GM19452 (cell line): ENCODE measurements at regions not wholly inside any gene's neighbourhood (a gene's known extent, or its start where the extent isn't known, plus 50 kb on each side); places are given as distances from the start of the nearest gene placed in this dataset.
"Not testable (repeated sequence)": the region's sequence is repeated elsewhere in the genome, so short reads cannot be mapped to it uniquely, and the experiment has no call there.

Experiments used
- ATAC-seq: cut with Tn5 transposase; IDR thresholded peaks from one replicate; pipeline ENCODE4 v1.9.1; 2021; ENCODE audit not compliant: unreplicated experiment

DNA sequence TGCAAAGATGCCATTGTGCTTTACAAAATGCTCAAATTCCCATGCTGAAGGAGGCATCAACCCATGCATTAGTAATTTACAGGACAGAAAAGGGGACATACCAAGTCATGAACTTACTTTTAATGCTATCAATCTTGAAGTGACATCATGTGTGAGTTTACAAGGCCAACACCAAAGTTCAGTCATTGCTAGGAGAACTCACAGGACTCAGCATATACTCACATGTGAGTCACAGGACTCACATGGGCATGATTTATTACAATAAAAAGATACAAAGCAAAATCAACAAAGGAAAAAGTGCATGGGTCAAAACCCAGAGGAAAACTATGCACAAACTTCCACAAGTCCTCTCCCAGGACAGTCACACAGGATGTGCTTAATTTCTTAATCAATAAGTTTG lies 1656.0 kb downstream of the MRPL39 start:
- ATAC-seq, result no peak

DNA sequence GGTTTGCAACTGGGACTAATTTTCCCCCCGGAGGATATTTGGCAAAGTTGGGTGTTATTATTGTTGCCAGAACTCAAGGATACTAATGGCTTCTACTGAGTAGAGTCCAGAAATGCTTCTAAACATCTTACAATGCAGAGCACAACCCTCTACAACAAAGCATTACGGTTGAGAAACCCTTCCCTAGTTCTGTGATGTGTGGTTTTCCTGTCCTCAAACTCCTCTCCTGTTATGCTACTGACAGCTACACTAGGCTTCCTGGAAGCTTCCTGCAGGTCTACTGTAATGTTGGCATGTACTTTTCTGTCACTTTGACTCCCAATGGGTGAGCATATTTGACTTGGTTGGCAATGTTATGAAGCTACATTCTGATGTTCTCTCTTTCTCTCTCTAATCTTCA lies 1656.9 kb downstream of the MRPL39 start:
- no peak for ATAC-seq

DNA sequence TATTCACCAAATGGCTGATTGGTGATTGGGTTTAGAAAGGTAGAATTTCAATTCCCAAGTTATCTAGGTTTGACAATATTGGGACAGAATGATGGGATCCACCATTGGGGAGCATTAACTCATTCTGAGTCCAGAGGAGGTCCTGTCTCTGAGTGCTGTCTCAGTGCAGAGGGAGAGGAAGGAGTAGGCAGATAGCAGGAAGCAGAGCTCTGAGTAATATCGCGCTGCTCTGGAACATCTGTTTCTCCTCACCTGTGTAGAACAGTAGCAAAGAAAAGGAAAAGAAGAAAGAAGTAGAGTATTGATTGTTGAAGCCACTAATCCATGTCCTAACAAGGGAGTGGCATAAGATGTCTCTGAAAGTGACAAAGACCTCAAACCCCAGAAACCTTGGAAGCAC lies 1657.8 kb downstream of the MRPL39 start:
- ATAC-seq, result no peak

DNA sequence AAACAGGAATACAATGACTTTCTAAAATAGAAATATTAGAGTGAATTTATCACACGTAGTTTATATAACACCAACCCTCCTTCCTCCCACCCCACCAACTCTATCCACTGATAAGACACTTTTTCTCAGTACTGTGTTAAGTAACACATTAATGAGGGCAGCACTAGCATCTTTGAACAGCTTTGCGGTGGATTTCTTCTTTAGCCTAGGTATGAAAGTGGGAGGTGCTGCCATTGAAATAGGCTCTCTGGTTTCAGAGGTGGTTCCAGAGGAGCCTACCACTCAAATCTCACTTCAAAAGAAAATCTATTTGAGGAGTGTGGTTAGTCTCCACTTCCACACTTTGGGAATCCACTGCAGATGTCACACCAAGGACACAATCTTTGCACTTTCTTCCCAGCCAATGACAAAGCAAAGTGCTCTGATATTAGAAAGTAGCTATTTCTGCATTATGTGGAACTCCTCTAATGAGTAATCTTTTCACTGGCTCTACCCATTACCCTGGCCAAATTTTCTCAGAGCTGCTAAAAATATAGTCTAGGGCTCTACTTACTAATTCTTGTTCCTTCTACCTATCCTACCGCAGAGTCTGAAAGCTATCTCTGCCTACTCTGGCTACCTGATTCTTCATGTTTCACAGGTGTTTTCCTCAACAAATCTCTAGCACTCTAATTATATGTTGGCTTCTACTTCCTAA lies 1667.8 kb downstream of the MRPL39 start:
- peak; percentile 64 for ATAC-seq

DNA sequence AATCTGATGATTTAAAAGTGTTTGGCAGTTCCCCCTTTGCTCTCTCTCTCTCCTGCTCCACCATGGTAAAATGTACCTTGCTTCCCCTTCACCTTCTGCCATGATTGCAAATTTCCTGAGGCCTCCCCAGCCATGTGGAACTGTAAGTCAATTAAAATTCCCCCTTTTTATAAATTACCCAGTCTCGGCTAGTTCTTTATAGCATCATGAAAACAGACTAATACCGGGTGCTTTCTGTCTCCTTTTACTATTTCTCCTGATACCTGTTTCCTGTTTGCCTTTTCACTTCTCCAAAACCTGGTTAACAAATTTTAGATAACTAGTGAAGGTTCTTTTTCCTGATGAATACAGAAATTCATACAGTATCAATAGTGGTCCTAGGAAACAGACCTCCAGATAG lies 1670.3 kb downstream of the MRPL39 start:
- no peak for ATAC-seq

DNA sequence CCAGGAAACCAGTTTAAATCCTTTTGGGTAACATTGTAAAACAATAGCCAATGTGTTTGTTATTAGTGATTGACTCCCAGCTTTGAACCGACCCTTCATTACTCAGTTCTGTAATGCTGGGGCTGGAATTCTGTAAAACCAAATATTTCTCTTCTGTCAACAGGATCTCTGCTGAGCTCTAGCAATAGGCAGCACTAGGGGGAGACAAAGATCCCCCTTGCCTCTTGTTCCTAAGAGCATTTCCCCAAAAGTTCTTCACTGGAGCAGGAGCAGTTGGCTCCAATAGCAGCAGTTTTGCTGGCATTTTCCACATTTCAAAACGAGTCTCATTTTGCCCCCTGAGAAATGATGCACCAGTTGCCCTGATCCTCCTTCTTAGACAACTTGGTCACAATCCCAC lies 1671.1 kb downstream of the MRPL39 start:
- no peak for ATAC-seq

DNA sequence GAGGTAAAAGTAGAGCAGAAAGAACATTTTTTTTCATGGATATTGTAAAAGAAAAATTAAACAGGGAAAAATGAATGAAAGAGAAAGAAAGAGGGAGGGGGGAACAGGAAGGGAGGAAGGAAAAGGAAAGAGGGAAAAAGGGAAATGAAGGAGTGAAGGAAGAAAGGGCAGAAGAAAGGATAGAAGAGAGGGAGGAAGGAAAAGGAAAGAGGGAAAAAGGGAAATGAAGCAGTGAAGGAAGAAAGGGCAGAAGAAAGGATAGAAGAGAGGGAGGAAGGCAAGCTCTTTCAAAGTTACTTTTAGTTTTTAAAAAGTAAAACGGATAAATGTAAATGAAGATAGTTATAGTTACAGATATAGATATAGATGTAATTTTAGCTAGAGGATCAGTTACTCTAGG lies 1676.7 kb downstream of the MRPL39 start:
- no peak for ATAC-seq

DNA sequence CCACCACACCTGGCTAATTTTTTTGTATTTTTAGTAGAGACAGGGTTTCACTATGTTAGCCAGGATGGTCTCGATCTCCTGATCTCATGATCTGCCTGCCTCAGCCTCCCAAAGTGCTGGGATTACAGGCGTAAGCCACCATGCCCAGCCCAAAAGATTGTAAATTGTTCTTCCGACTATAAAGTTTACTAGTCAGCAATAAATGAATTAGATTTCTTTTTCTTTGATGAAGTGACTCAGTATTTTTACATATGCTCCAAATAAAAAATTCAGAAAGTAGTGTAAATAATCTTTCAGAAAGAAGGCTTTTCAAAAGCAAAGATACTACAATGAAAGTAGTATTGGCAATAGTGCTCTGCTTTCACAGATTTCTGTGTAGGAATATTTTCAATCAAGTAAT lies 1680.9 kb downstream of the MRPL39 start:
- ATAC-seq, result not testable (repeated sequence)

DNA sequence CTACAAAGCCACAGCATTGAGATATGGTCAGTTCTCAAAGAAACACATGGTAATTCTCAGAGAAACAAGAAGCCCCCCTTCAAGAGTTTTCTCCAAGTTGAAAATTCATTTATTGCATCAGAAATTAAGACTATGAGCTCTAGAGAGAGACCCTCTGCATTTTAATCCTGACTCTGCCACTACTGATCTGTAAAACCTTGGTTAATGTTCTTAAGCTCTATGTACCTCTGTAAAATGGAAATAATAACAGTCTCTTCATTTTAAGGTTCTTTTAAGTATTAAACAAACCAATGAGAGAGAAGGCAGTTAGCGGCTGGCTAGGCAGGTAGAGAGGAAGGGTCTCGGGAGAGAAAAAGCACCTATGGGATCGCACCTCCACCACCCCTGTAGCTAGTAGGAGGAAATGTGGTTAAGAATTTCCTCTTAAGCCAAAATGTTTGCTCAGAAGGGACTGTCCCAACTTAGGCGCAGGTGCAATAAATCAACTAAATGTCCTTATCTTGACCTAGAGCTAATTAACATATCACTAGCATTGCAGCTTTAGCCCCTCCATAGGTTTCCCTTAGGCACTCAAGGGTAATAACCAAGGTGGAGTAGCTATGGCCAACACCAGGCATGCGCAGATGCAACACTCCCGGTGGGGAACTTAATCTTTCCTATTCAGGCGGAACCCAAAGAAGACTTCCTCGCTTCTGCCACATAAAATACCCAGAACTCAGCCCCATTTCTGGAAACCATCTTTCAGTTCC lies 1685.4 kb downstream of the MRPL39 start:
- ATAC-seq, result no peak

DNA sequence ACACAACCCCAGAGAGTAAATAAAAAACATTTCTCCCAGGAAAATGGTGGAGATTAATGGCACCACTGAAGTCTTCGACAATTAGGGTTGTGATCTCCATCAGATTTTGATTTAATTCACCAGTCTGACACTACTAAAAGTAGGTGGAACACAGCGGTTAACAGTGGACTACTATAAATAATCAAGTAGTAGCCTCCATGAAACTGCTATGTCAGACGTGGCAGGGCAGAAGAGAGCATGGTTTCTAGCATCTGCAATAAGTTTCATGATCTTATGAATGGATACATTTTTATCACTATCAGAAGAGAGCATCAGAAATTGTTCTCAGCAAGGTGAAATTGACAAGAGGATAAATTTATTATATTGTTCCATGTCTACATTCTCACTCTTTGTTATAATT lies 1706.6 kb downstream of the MRPL39 start:
- no peak for ATAC-seq

DNA sequence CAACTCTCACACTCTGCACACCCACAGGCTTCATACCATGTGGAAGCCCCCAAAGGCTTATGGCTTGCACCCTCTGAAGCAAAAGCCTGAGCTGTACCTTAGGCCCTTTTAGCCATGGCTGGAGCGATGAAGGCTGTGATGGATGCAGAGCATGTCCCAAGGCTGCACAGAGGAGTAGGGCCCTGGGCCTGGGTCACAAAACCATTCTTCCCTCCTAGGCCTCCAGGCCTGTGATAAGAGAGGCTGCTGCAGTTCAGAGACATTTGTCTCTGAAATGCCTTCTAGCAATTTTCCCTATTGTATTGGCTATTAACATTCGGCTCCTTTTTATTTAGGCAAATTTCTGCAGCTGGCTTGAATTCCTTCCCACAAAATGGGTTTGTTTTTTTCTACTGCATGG lies 1707.7 kb downstream of the MRPL39 start:
- no peak for ATAC-seq

DNA sequence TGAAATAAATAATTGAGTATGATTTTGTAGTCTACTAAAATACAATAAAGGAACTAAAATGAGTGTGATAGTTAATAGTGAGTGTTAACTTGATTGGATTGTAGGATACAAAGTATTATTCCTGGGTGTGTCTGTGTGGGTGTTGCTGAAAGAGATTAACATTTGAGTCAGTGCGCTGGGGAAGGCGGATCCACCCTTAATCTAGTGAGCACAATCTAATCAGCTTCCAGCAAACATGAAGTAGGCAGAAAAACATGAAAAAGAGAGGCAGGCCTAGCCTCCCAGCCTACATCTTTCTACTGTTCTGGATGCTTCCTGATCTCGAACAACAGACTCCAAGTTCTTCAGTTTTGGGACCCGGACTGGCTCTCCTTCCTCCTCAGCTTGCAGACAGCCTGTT lies 1716.6 kb downstream of the MRPL39 start:
- ATAC-seq, result no peak

DNA sequence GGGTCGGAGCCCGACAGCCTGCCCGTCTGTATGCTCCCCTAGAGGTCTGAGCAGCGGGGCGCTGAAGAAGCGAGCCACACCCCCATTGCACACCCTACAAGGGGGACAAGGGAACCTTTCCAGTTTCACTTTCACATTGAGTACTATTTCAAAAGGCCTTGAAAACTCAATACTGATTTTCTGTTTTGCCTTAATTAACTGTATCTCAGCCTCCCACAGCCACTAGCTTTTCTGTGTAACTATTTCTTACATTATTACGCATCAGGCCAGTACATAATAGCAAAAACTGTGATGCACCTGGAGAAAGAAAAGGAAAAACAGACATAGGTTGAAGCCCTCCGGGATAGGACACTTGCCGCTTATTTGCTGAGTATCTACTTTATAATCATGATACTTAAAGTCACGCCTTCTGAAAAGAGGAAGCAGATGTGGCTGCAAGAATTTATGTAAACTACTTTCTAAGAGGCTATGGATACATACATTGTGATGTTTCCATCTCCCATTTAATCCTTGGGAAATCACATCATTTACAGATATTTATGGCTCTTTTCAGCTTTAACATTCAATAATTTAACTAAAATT lies 1719.5 kb downstream of the MRPL39 start:
- peak; percentile 88 for ATAC-seq

DNA sequence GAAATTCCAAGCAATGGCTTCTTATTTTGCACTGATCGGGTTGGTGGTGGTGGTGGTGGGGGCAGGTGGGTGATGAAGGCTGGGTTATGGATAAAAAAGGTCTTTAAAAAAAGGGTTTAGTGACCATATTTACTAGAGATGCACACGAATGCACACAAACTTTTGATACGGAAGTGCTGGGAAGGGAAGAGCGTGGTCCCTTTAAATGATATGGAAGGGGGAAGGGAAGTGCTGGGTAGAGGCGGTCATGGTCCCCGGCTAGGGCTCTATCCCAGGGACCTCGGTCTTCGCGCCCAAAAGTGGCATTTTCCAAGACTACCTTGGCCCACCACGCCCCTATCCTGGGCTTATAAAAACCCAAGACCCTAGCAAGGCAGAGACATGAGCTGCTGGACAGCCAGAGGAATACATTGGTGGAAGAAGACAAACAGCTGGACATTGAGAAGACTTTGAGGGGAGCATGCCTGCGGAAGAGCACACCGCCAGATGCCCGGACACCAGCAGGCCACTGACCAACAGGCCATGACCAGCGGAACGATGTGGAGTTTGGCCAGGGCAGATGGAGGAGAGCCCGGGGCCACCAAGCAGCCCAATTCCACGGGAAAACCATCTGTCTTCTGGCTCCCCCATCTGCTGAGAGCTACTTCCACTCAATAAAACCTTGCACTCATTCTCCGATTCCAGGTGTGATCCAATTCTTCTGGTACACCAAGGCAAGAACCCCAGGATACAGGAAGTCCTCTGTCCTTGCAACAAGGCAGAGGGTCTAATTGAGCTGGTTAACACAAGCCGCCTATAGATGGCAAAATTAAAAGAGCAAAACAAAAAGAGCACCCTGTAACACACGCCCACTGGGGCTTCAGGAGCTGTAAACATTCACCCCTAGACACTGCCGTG lies 1720.2 kb downstream of the MRPL39 start:
- no peak for ATAC-seq

DNA sequence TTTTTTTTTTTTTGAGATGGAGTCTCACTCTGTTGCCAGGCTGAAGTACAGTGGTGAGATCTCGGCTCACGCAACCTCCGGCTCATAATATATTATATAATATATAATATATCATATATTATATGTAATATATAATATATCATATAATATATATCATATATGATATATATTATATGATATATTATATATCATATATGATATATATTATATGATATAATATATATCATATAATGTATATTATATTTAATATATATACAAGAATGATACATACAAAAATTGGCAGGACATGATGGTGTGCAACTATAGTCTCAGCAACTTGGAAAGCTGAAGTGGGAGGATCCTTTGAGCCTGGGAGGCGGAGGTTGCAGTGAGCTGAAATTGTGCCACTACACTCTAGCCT lies 1725.5 kb downstream of the MRPL39 start:
- ATAC-seq, result no peak

DNA sequence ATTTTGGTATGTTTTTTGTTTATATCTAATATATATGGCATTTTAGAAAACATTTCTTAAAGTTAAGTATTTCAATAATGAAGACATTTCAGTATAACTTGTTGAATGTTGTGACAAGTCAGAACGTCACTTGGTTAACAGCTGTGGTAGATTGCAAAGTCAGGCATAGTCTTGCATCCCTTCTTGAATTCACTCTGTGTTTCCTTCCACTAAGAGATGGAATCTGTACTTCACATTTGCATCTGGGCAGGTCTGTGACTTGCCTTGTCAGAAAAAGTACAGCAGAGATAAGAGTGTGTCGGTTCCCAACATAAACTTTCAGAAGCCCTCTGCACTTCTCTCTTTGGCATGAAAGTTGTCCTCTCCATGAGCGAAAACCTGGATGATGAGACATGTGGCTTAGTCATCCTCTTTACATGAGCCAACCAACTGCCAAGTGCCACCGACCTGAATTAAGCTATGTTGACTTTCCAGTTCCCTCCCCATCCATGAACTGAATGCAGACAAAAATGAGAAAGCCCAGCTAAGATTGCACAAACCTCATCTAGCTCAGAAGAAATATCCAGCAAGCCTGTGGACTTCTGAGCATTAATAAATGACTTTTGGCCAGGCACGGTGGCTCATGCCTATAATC lies 1730.2 kb downstream of the MRPL39 start:
- no peak for ATAC-seq

DNA sequence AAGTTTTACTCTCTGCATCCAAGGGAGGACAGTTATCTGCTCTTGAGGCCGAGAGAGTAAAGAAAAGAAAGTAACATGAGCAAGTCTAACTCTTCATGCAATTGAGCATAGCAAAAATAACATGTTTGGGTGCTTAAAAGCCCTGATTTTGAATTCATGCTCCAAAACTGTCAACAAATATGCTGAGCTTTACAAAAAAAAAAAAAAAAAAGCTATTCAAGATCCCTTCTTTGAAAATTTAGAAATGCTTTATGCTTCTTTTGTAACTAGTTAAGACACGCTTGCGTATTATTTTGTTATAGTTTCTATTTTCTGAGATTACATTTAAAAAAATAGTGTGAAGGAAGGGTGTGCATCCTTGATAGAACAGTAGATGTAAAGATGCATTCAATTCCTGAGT lies 1733.0 kb downstream of the MRPL39 start:
- ATAC-seq, result no peak

DNA sequence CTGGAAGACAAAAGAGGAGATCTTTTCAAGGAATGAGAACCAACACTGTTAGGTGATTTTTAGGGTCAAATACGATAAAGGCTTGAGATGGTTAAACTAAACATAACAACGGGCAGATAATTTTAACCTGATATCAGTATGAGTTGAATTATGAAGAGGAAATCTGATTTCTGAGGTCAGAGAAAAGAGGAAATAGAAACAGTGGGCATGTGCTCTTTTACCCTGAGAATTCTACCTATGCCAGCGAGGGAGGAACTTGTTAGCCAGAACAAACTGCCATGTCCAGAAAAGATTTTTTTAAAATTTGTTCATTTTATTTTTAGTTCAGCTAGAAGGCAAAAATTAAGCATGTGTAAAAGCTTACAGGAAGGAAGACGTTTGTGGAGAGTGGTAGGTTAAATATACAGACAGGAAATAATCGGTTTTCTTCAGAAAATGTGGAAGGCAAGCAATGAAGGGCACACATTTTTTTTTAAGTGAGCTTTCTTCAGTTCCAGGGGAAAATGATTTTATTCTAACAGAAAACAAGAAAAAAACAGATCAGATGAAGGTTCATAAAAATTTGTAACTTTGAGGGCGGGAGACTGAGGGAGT lies 1745.3 kb downstream of the MRPL39 start:
- ATAC-seq, result no peak

DNA sequence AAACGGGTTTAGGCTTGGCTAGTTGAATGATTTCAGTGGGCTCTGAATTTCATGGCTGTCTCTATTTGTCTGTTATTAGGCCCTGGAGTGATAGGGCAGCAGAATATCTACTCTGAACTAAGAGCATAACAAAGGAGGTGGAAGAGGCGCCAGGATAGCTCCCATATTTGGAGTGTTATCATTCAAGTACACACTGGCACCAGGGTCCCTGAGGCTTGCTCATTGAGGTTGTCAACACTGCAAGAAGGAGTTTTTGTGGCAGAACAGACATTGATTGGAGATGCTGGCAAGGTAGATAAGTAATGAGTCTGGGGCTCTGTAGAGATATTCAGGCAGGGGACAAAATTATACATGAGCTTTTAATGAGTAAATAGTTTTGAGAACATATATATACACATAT lies 1748.4 kb downstream of the MRPL39 start:
- ATAC-seq, result no peak

DNA sequence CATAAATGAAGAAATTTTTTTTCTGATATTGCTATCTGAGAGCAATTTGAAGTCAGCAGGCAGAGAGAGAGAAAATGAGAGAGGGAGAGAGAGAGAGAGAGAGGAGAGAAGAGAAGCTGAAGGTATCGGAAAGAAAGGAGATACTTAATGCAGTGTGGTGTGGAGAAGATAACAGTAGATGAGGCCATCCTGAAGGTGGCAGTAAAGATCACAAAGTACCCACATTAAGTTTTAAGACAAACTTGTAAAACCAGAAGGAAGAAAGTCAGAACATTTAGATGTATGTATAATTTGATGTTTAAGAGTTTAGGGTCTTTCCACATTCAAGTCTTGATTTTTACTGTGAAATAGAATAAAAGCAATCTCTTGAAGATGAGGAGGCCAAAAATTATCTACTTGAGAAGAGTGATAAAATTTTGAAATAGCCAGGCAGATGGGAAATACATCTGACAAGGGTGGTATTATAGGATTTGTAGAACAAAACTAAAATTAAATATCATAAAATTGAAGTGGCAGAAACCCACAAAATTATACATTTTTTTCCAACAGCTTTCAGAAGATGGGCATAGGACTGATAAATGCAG lies 1753.4 kb downstream of the MRPL39 start:
- ATAC-seq, result no peak
